ENCODE measurements at regions not wholly inside any gene's neighbourhood (a gene's known extent, or its start where the extent isn't known, plus 50 kb on each side); places are given as distances from the start of the nearest gene placed in this dataset.

DNA sequence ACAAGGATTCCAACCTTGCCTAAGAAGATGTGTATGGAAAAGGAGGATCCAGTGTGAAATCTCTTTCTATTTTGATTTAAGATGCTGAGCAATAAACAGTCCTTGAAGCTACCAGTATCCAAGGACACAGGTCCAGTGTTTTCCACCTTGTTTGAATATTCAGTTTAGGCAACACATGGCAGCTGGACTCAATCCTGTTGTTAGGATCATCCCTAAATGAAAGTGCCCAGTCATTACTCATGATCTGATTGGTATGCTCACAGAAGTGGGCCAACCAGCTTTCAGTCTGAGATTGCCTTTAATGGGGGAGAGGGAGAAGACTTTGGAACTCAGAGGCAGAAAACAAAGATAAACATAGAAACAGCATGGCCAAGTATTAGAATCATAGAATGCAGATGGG is 355.7 kb upstream of the ADAMTSL1 start:
- no peak overlapping the region for H3K4me3 ChIP-seq (ENCODE audit: control extremely low read depth in 1 of 5, extremely low read depth in 1 of 5, insufficient read depth in 1 of 5, low read depth in 2 of 5, low read length in 4 of 5)
- no peaks in the 10 kb centered on the region for H3K9me3 ChIP-seq (ENCODE audit: control extremely low read depth in 1 of 3, control insufficient read depth in 2 of 3, insufficient read depth in 1 of 3, low read length in 2 of 3)
- ATAC-seq (ENCODE audit: low read depth) (no peak), DNase-seq (no peak)
- H3K27ac ChIP-seq (ENCODE audit: low read length in 2 of 2) = no peak overlapping the region
- no peaks in the 10 kb centered on the region for H4K20me1 ChIP-seq (ENCODE audit: control insufficient read depth, insufficient read depth, low read length, poor library complexity, severe bottlenecking)
- no peaks in the 10 kb centered on the region for H3K4me1 ChIP-seq (ENCODE audit: control insufficient read depth in 2 of 2, insufficient read depth in 2 of 2, low read length in 2 of 2)
- no peak overlapping the region for H2AFZ ChIP-seq (ENCODE audit: insufficient read depth, low read depth, low read length, poor library complexity, severe bottlenecking)
- Mint-ChIP-seq H3K9me3 (ENCODE audit: insufficient read depth) (no peaks in the 10 kb centered on the region), H3K27me3 (no peaks in the 10 kb centered on the region), H3K4me3 (no peak overlapping the region), H3K27ac (no peak overlapping the region), H3K4me1 (no peaks in the 10 kb centered on the region)
- no peaks in the 10 kb centered on the region for H3K27me3 ChIP-seq (replicated peaks in 1 of 4; ENCODE audit: control extremely low read depth in 1 of 4, control insufficient read depth in 3 of 4, insufficient read depth in 4 of 4, low read length in 3 of 4)
- CTCF ChIA-PET = no interaction called here
- POLR2A ChIA-PET = no interaction called here
- no peak overlapping the region for H3K4me2 ChIP-seq (replicated peaks; ENCODE audit: low read depth, low read length, poor library complexity, severe bottlenecking)
- no peaks in the 10 kb centered on the region for H3K36me3 ChIP-seq (replicated peaks in 1 of 2; ENCODE audit: control extremely low read depth in 1 of 2, control insufficient read depth in 1 of 2, extremely low read depth in 1 of 2, insufficient read depth in 2 of 2, low read length in 1 of 2)
- TF ChIP-seq, protein P1, sequence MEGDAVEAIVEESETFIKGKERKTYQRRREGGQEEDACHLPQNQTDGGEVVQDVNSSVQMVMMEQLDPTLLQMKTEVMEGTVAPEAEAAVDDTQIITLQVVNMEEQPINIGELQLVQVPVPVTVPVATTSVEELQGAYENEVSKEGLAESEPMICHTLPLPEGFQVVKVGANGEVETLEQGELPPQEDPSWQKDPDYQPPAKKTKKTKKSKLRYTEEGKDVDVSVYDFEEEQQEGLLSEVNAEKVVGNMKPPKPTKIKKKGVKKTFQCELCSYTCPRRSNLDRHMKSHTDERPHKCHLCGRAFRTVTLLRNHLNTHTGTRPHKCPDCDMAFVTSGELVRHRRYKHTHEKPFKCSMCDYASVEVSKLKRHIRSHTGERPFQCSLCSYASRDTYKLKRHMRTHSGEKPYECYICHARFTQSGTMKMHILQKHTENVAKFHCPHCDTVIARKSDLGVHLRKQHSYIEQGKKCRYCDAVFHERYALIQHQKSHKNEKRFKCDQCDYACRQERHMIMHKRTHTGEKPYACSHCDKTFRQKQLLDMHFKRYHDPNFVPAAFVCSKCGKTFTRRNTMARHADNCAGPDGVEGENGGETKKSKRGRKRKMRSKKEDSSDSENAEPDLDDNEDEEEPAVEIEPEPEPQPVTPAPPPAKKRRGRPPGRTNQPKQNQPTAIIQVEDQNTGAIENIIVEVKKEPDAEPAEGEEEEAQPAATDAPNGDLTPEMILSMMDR (IDR thresholded peaks at IDR 0.05) = no peak
- TF ChIP-seq EZH2 (IDR thresholded peaks at IDR 0.05; ENCODE audit: borderline replicate concordance, insufficient read depth, low read depth, low read length, poor library complexity, severe bottlenecking) = no peak
- intact Hi-C loops (cut with micrococcal nuclease) = no loop called here
- no peaks in the 10 kb centered on the region for H3K79me2 ChIP-seq (ENCODE audit: control insufficient read depth, insufficient read depth, low read length)
- H3K9ac ChIP-seq (ENCODE audit: low read length) = no peak overlapping the region

DNA sequence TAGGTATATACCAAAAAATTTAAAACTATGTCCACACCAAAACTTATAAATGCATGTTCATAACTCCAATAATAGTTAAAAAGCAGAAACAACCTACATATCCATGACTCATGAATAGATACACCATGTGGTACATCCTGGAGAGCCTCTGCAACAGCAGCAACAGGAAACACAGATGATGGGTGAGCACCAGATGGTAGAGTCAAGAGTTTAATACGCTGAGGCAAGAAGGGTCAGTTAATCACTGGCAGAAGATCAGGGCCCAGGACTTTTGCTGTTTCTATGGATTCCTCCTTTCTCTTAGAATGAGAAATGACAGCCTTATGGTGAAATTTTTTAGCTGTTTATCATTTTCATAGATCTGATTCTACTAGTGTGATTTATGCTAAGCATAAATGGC is 351.8 kb upstream of the ADAMTSL1 start:
- DNase-seq (no peak), ATAC-seq (ENCODE audit: low read depth) (no peak)
- Histone ChIP-seq H3K4me1 (ENCODE audit: control insufficient read depth in 2 of 2, insufficient read depth in 2 of 2, low read length in 2 of 2) (no peaks in the 10 kb centered on the region), H3K79me2 (ENCODE audit: control insufficient read depth, insufficient read depth, low read length) (no peaks in the 10 kb centered on the region), H3K4me2 (replicated peaks; ENCODE audit: low read depth, low read length, poor library complexity, severe bottlenecking) (no peak overlapping the region), H3K27ac (ENCODE audit: low read length in 2 of 2) (no peak overlapping the region), H2AFZ (ENCODE audit: insufficient read depth, low read depth, low read length, poor library complexity, severe bottlenecking) (no peak overlapping the region), H3K9ac (ENCODE audit: low read length) (no peak overlapping the region), H4K20me1 (ENCODE audit: control insufficient read depth, insufficient read depth, low read length, poor library complexity, severe bottlenecking) (no peaks in the 10 kb centered on the region), H3K9me3 (ENCODE audit: control extremely low read depth in 1 of 3, control insufficient read depth in 2 of 3, insufficient read depth in 1 of 3, low read length in 2 of 3) (no peaks in the 10 kb centered on the region), H3K4me3 (ENCODE audit: control extremely low read depth in 1 of 5, extremely low read depth in 1 of 5, insufficient read depth in 1 of 5, low read depth in 2 of 5, low read length in 4 of 5) (no peak overlapping the region), H3K36me3 (replicated peaks in 1 of 2; ENCODE audit: control extremely low read depth in 1 of 2, control insufficient read depth in 1 of 2, extremely low read depth in 1 of 2, insufficient read depth in 2 of 2, low read length in 1 of 2) (no peaks in the 10 kb centered on the region), H3K27me3 (replicated peaks in 1 of 4; ENCODE audit: control extremely low read depth in 1 of 4, control insufficient read depth in 3 of 4, insufficient read depth in 4 of 4, low read length in 3 of 4) (no peaks in the 10 kb centered on the region)
- POLR2A ChIA-PET = no interaction called here
- TF ChIP-seq, protein P1 (IDR thresholded peaks at IDR 0.05) = no peak
- TF ChIP-seq EZH2 (IDR thresholded peaks at IDR 0.05; ENCODE audit: borderline replicate concordance, insufficient read depth, low read depth, low read length, poor library complexity, severe bottlenecking) = no peak
- H3K27me3 Mint-ChIP-seq = no peaks in the 10 kb centered on the region
- no peak overlapping the region for H3K27ac Mint-ChIP-seq
- intact Hi-C loops (cut with micrococcal nuclease) = no loop called here
- H3K9me3 Mint-ChIP-seq (ENCODE audit: insufficient read depth) = no peaks in the 10 kb centered on the region
- CTCF ChIA-PET = no interaction called here
- no peak overlapping the region for H3K4me3 Mint-ChIP-seq
- H3K4me1 Mint-ChIP-seq = no peaks in the 10 kb centered on the region
- WGBS (ENCODE audit: insufficient coverage) = no CpG with 5 or more reads among the region's 1 CpG

Data from B cell (primary cell).